ENCODE measurements at regions not wholly inside any gene's neighbourhood (a gene's known extent, or its start where the extent isn't known, plus 50 kb on each side); places are given as distances from the start of the nearest gene placed in this dataset.

DNA sequence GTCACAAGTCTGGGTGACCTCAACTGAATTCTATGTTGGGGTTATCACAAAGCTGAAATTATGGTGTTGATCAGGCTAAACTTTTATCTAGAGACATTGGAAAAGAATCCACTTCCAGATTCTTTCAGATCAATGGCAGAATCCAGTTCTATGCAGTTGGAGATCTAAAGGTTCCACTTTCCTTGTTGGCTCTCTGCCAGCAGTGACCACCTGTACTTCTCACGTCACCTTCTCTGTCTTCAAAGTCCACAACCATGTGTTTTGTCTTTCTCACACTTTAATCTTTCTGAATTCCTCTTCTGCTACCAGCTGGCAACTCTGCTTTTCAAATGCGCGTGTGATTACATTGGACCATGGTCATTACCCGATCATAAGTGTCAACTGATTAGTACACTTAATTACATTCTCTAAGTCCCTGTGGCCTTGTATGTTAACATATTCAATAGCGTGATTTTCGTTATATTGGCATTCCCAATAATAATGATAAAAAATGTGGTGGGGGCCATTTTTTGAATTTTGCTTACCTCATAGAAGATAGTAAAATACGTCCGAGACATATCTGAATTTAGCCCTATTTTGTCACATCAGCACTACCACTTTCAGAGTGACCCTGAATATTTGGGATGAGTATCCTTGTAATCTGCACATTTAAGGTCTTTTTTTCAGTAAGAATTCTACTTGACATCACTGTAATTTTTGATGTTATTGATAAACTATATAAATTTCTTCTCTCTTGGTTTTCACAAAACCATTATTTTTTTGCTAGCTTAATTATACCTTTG is 73.7 kb upstream of the PRDM9 start:
- TF ChIP-seq, protein P1, sequence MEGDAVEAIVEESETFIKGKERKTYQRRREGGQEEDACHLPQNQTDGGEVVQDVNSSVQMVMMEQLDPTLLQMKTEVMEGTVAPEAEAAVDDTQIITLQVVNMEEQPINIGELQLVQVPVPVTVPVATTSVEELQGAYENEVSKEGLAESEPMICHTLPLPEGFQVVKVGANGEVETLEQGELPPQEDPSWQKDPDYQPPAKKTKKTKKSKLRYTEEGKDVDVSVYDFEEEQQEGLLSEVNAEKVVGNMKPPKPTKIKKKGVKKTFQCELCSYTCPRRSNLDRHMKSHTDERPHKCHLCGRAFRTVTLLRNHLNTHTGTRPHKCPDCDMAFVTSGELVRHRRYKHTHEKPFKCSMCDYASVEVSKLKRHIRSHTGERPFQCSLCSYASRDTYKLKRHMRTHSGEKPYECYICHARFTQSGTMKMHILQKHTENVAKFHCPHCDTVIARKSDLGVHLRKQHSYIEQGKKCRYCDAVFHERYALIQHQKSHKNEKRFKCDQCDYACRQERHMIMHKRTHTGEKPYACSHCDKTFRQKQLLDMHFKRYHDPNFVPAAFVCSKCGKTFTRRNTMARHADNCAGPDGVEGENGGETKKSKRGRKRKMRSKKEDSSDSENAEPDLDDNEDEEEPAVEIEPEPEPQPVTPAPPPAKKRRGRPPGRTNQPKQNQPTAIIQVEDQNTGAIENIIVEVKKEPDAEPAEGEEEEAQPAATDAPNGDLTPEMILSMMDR (IDR thresholded peaks at IDR 0.05), result no peak
- no peak for TF ChIP-seq POLR2AphosphoS5 (IDR thresholded peaks at IDR 0.05; ENCODE audit: low read depth, low read length)
- no peak for TF ChIP-seq TCF7L2 (IDR thresholded peaks at IDR 0.05; ENCODE audit: low read depth, low read length)
- no peak for TF ChIP-seq REST (IDR thresholded peaks at IDR 0.05; ENCODE audit: insufficient read depth in 1 of 2, low read depth in 2 of 2, low read length in 1 of 2)
